T-helper 1 cell treated with Interleukin-12 subunit alpha and Interleukin-12 subunit beta and Interleukin-4 antibody, amounts not matched to agents 30 μg/mL and 1 μg/mL, for 36 hours (primary cell): ENCODE measurements at regions not wholly inside any gene's neighbourhood (a gene's known extent, or its start where the extent isn't known, plus 50 kb on each side); places are given as distances from the start of the nearest gene placed in this dataset.
"Not testable (repeated sequence)": the region's sequence is repeated elsewhere in the genome, so short reads cannot be mapped to it uniquely, and the experiment has no call there.

Source experiments
- H3K27ac Mint-ChIP-seq: one replicate; pipeline ENCODE4 v1.8.0; 2021; ENCODE audit warnings: mild to moderate bottlenecking, mixed read lengths
- H3K27me3 Mint-ChIP-seq: one replicate; pipeline ENCODE4 v1.8.0; 2021; ENCODE audit warnings: low read depth, mixed read lengths
- H3K36me3 Mint-ChIP-seq: one replicate; pipeline ENCODE4 v1.8.0; 2021; ENCODE audit warnings: low read depth, mixed read lengths
- H3K4me1 Mint-ChIP-seq: one replicate; pipeline ENCODE4 v1.8.0; 2021; ENCODE audit warnings: low read depth, mixed read lengths
- H3K4me3 Mint-ChIP-seq: one replicate; pipeline ENCODE4 v1.8.0; 2021; ENCODE audit warnings: mild to moderate bottlenecking, moderate library complexity, mixed read lengths
- H3K9me3 Mint-ChIP-seq: one replicate; pipeline ENCODE4 v1.8.0; 2021; ENCODE audit warnings: mixed read lengths

DNA sequence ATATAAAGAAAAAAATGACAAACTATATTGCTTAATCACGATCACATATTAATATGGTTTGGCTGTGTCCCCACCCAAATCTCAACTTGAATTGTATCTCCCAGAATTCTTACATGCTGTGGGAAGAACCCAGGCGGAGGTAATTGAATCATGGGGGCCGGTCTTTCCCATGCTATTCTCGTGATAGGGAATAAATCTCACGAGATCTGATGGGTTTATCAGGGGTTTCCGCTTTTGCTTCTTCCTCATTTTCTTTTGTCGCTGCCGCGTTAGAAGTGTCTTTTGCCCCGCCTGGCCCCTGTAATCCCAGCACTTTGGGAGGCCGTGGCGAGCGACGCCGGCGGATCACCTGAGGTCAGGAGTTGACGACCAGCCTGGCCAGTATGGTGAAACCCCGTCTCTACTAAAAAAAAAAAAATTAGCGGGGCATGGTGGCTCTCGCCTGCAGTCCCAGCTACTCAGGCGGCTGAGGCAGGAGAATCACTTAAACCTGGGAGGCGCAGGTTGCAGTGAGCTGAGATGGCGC, 220.0 kb downstream of the KCNJ2 start:
- not testable (repeated sequence) for H3K4me3 Mint-ChIP-seq, H3K36me3 Mint-ChIP-seq, H3K4me1 Mint-ChIP-seq, H3K9me3 Mint-ChIP-seq, H3K27ac Mint-ChIP-seq, H3K27me3 Mint-ChIP-seq

DNA sequence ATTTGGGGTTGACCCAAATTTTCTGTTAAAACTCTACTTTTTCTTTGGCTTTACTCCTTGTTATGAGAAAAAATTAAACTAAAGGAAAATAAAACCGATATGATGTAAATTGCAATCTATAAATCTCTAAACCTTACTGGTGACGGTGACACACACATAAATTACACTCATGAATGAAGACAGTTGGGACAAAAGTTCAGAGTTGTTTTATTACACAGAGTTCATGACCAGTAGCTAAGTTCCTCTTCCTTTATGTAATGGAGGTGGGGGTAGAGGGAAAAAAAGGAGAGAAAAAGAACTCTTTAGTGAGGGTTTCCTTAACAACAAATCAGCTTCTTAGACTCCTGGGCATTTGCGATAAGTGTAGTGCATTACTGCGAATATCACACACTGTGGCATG, 220.7 kb downstream of the KCNJ2 start:
- no peak overlapping the region for H3K4me3 Mint-ChIP-seq
- no peaks in the 10 kb centered on the region for H3K4me1 Mint-ChIP-seq
- no peak overlapping the region for H3K27ac Mint-ChIP-seq
- no peaks in the 10 kb centered on the region for H3K36me3 Mint-ChIP-seq
- H3K9me3 Mint-ChIP-seq = peaks cover 3% of the 10 kb centered on the region
- no peaks in the 10 kb centered on the region for H3K27me3 Mint-ChIP-seq

DNA sequence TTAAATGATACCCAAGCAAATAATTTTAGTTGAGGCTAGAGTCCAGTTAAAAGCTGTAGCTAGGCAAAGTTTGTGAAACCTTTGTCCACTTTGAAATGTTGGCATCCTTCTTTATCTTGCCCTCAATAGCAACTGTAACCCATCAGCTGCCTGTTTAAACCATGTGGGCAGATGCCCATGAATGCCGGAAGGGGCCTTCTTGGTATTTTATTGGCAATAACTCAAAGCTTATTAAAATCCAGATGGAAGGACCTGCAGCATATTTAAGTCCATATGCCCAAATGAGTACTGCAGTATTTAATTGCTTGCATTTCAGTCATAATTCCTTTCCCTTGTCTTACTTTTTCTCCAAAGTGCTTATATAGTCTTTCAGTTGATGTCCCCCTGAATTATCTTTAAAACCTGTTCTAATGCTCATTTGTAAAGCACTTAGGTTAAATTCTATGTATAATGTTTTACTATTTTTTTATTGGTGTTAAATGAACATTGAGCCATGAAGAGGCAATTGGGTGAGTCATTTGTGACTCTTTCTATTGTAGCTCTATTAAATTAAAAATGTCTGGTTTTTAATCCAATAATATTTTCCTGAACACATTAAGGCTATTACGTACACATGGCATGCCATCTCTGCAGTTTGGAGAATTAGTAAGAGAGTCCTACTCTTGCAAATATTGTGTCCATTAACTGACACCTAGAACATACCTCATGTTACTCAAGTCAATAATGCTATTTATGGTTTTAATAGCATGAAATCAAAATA, 225.3 kb downstream of the KCNJ2 start:
- no peaks in the 10 kb centered on the region for H3K4me1 Mint-ChIP-seq
- no peak overlapping the region for H3K27ac Mint-ChIP-seq
- no peaks in the 10 kb centered on the region for H3K36me3 Mint-ChIP-seq
- H3K4me3 Mint-ChIP-seq = no peak overlapping the region
- peaks cover 8% of the 10 kb centered on the region for H3K9me3 Mint-ChIP-seq
- H3K27me3 Mint-ChIP-seq = no peaks in the 10 kb centered on the region

DNA sequence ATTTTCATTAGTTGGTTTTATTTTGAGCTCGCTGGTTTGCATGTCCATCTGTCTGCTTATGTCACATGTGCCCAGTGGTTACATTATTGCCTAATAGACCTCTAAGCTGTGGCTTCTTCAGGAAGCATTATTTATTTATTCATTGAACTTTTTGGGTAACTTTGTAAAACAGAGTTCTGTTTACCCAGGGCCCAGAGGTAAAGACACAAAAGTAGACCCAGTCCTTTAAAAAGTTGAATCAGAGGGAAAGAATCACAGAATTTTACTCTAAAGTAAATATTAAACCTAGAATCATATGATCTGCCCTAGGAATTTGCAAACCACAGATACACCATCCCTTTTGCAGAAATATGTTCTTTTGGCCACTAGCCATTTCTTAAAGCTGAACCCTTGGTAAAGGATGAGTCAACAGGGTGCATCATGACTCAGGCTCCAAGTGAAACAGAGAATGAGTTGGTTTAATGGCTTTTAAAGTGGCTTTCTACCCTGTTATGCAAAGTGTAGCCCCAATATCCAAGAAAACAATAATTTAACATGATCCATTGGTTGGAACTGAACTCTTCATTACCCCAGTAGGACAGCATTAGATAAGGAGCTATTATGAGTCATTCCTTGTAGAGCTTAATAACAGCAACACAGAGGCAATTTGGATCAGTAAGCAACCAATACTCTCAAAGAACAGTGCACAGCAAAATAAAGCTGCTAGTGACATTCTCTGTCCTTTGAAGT, 236.3 kb downstream of the KCNJ2 start:
- Mint-ChIP-seq H3K36me3 (no peaks in the 10 kb centered on the region), H3K27me3 (no peaks in the 10 kb centered on the region)

DNA sequence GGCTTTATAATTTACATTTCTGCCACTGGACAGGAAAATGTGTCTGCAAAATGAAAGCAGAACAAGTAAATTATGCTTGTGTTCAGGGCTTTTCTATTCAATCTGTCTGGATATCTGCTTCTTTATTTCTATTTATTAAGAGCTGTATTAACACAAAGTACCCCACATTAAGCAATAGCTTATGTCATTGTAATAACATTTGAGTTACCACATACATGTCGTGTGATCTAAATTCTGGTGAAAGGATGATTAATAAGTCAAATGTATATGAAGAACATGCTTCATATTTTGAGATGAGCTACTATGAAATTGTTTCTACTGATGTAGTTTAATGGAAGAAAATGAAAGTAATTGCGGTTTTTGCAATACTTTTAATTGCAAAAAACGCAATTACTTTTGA, 238.2 kb downstream of the KCNJ2 start:
- Mint-ChIP-seq H3K36me3 (no peaks in the 10 kb centered on the region), H3K27ac (no peak overlapping the region)

More for the DNA sequence above, 236.3 kb downstream of the KCNJ2 start:
- Mint-ChIP-seq H3K27ac (no peak overlapping the region), H3K4me3 (no peak overlapping the region), H3K9me3 (no peaks in the 10 kb centered on the region), H3K4me1 (no peaks in the 10 kb centered on the region)

DNA sequence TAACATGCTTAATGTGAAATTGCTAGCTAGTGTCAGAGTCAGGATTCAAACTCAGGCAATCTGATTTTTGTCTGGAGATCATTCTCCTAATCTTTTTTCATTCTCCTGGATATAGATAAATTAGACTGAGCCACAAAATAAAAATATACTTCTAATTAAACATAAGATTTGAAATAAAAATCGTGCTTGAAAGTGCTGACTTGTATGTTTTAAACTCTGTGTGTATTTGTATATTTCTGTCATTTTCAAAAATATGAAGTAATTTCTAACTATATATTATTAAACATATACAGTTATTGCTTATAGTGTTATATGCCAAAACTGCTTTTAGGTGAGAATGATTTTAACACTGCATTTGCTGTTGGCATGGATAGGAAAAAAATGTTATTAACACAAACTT, 239.4 kb downstream of the KCNJ2 start:
- Mint-ChIP-seq H3K4me3 (no peak overlapping the region), H3K9me3 (no peaks in the 10 kb centered on the region), H3K27ac (no peak overlapping the region), H3K27me3 (no peaks in the 10 kb centered on the region), H3K36me3 (no peaks in the 10 kb centered on the region), H3K4me1 (no peaks in the 10 kb centered on the region)

More for the DNA sequence above, 238.2 kb downstream of the KCNJ2 start:
- Mint-ChIP-seq H3K4me1 (no peaks in the 10 kb centered on the region), H3K9me3 (no peaks in the 10 kb centered on the region), H3K27me3 (no peaks in the 10 kb centered on the region), H3K4me3 (no peak overlapping the region)

DNA sequence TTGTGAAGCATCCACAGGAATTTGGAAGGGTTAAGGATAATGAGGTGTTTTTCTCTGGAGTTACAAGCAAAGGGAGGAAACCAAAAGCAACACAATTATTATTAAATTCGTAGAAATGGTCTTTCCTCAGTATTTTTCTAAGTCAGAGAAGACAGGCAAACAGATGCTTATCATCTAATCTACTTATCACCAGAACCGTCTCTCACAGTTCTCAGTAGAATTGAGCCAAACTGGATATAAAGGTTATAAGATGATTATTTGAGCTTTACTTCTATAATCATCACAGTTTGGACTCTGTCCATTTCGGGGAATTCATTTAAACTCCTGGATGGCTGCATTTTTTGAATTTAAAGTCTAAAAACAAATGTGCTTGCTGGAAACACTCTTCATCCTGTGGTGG, 245.0 kb downstream of the KCNJ2 start:
- Mint-ChIP-seq H3K9me3 (no peaks in the 10 kb centered on the region), H3K27me3 (no peaks in the 10 kb centered on the region), H3K36me3 (no peaks in the 10 kb centered on the region), H3K4me3 (no peak overlapping the region), H3K27ac (no peak overlapping the region), H3K4me1 (no peaks in the 10 kb centered on the region)

DNA sequence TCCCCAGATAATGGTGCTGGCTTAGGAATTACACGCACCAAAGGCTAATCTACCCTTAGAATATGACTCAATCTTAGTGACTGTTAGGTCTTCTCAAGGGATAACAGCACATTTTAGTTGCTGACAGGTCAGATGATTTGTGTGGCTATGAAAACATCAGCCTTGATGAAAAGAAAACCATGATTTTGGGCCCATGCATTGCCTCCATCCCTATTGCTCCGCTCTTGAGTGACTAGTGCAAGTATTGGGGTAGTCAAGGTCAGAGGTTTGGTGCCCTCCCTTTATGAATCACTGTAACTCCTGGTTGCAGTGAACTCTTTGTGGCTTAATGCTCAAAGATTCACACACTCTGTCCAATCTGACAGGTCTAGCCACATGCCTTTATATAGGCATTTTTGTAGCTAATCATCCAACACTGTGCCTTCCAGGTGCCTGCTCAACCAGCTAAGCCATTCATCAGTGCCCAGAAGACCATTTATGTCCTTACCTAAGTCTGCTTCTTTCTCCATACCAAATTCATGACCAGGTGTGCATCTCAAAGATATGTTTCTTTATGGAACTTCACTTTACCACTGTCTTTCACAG, 251.6 kb downstream of the KCNJ2 start:
- H3K4me1 Mint-ChIP-seq = no peaks in the 10 kb centered on the region
- no peaks in the 10 kb centered on the region for H3K9me3 Mint-ChIP-seq
- no peaks in the 10 kb centered on the region for H3K27me3 Mint-ChIP-seq
- no peak overlapping the region for H3K27ac Mint-ChIP-seq
- H3K36me3 Mint-ChIP-seq = no peaks in the 10 kb centered on the region
- no peak overlapping the region for H3K4me3 Mint-ChIP-seq

DNA sequence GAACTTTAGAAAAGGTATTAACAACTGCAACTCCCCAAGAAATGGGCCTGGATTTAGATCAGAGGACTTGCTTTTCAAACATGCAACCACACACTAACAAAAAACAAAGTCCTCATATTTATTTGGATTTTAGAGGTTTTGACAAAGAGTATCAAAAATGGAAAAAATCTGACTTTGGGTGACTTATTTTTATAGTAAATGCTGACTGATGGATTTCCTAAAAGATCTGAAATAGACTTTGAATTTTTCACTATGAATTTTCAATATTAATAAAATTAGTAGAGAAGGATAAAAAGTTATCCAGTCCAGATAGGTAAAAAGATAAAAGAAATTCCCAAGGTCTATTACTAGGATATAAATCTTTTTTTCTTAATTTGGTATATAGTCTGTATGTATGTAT, 253.5 kb downstream of the KCNJ2 start:
- H3K4me1 Mint-ChIP-seq = no peaks in the 10 kb centered on the region
- no peaks in the 10 kb centered on the region for H3K36me3 Mint-ChIP-seq
- H3K9me3 Mint-ChIP-seq = no peaks in the 10 kb centered on the region
- H3K27me3 Mint-ChIP-seq = no peaks in the 10 kb centered on the region
- no peak overlapping the region for H3K4me3 Mint-ChIP-seq
- H3K27ac Mint-ChIP-seq = no peak overlapping the region

DNA sequence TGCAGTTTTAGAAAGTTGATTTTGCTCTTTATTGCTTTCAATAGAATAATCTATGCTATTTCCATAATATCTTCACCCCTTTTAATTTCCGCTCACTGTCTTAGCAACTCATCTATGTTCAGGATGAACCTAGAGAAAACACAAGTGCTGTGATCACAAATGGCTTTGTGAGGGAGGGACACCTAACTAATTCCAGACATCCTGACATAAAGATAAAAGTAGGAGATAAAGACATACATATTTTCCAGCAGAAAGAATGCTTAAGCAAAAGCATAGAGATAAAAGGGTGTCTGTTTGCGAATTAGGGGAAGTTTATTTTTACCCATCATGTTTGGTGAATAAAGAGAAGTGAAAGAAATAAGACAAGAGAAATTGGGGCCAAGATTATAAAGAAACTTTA, 254.2 kb downstream of the KCNJ2 start:
- Mint-ChIP-seq H3K9me3 (no peaks in the 10 kb centered on the region), H3K4me1 (no peaks in the 10 kb centered on the region), H3K36me3 (no peaks in the 10 kb centered on the region), H3K4me3 (no peak overlapping the region), H3K27me3 (no peaks in the 10 kb centered on the region), H3K27ac (no peak overlapping the region)

DNA sequence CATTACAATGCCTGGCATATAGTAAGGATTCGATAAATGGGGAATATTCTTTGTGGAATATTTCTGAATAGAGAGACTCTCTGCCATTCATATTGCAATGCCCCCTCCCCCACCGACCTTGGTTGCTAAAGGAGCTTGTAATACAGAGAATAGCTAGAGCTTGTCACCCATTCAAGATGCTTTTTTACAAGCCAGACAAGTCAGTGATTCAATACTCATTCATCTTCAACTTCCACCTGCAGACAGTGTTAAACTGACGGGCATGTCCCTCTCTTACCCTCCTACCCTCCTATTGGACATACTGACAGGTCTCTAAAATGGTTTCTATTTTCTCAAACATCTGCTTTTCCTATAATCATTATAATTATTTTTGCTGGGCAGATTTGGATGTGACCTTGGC, 257.4 kb downstream of the KCNJ2 start:
- Mint-ChIP-seq H3K4me1 (no peaks in the 10 kb centered on the region), H3K9me3 (no peaks in the 10 kb centered on the region), H3K36me3 (no peaks in the 10 kb centered on the region), H3K27ac (no peak overlapping the region), H3K27me3 (no peaks in the 10 kb centered on the region), H3K4me3 (no peak overlapping the region)

DNA sequence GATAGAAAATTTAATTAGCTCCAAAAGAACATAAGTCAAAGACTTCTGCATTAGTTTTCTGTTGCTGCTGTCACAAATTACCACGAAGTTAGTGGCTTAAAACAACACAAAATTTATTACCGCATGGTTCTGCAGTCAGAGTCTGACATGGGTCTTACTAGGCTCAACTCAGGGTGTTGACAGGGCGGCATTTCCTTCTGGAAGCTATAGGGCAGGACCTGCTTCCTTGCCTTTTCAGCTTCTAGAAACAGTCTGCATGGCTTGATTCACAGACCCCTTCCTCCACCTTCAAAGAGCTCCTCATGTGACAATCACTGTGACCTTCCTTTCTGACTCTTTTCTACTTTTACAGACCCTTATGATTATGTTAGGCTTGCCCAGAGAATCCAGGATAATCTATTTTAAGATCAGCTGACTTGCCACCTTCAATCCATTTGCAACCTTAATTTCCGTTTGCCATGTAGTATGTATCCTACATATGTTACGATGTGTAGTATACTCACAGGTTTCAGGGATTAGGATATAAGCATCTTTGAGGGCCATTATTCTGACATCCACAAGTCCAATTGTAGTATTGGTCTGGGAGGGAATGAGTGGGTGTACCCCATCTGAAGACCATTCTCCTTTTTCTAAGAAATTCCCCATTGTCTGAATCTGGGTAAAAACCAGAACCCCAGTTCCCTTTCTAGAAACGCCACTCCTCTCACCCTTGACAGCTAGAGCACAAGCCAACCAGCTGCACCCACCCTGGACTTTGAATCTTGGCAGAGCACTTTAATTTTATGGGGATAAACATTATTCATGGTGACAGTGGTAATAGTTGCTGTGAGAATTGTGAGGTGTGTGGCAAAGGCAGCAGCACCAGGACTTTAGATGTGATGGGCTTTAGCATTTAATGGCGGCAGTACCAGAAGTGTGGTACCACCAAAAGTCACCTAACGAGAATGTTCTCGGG, 265.5 kb downstream of the KCNJ2 start:
- no peak overlapping the region for H3K4me3 Mint-ChIP-seq
- H3K36me3 Mint-ChIP-seq = no peaks in the 10 kb centered on the region
- no peaks in the 10 kb centered on the region for H3K27me3 Mint-ChIP-seq
- no peak overlapping the region for H3K27ac Mint-ChIP-seq
- no peaks in the 10 kb centered on the region for H3K4me1 Mint-ChIP-seq
- no peaks in the 10 kb centered on the region for H3K9me3 Mint-ChIP-seq

DNA sequence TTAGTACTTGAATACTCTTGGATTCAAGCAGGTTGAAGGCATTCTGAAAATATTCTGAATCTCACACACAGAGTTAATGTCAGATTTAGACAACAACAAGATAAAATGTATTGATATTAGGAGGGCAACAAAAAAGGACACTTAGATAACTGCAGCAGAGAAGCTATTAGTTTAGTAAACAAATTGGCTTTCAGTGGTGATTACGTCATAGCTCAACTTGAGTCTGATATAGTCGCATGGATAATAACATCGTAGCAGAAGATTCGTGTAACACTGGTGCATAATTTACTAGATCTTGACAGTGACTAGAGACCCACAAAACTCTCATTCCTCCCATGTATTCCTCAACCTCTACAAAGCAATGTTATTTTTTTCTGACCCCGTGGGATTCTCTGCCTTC, 268.3 kb downstream of the KCNJ2 start:
- no peaks in the 10 kb centered on the region for H3K9me3 Mint-ChIP-seq
- H3K27me3 Mint-ChIP-seq = no peaks in the 10 kb centered on the region
- H3K36me3 Mint-ChIP-seq = no peaks in the 10 kb centered on the region
- no peak overlapping the region for H3K27ac Mint-ChIP-seq
- H3K4me3 Mint-ChIP-seq = no peak overlapping the region
- no peaks in the 10 kb centered on the region for H3K4me1 Mint-ChIP-seq

DNA sequence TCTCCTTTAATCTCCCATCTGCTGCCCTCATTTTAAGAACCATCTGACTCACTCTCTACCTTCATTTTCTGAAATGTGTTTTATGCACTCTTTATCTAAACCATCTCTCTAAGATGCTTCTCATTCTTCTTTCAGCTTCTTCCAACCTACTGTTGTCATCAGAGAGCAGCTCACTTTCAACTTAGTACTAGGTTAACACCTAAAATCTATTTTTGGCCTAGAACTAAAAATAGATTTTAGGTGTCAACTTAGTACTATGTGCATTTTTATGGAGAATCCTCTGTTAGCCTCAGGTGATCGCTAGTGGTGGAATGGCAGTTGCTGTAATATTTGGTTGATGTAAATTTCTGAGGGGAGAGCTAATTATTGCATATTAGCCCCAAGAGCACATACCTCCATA, 277.1 kb downstream of the KCNJ2 start:
- Mint-ChIP-seq H3K27ac (no peak overlapping the region), H3K4me1 (no peaks in the 10 kb centered on the region), H3K36me3 (no peaks in the 10 kb centered on the region), H3K4me3 (no peak overlapping the region), H3K9me3 (no peaks in the 10 kb centered on the region), H3K27me3 (no peaks in the 10 kb centered on the region)
